H1 (cell line): ENCODE measurements at regions not wholly inside any gene's neighbourhood (a gene's known extent, or its start where the extent isn't known, plus 50 kb on each side); places are given as distances from the start of the nearest gene placed in this dataset.

Experiments
- CTCF ChIA-PET: fragments of 300-600 bp; sonication (Branson Sonifier 250); formaldehyde crosslinking; loops from one replicate; lab custom pipeline; 2021; ENCODE audit not compliant: partially characterized antibody; lab: Charles Lee
- POLR2A ChIA-PET: fragments of 300-600 bp; sonication (Branson Sonifier 250); formaldehyde crosslinking; loops from one replicate; lab custom pipeline; 2021; ENCODE audit warnings: inconsistent platforms; ENCODE audit not compliant: partially characterized antibody; lab: Charles Lee
- DNase-seq, 2 experiments: peaks; one replicate each; pipeline versions ENCODE4 v3.0.0 to v3.0.0-alpha.2; 2010 to 2022; ENCODE audit warnings: low spot score in 2 of 2, low read depth in 1 of 2, mixed read lengths in 1 of 2
- FAIRE-seq: peaks from 2 replicates; lab custom pipeline; 2011; peaks lifted over from hg19 to GRCh38; lab: Jason Lieb, UNC
- H2AFZ ChIP-seq: 2 replicates; pipeline ENCODE4 v1.8.1; 2012; ENCODE audit warnings: low read length, inconsistent platforms
- H2AK5ac ChIP-seq: 2 replicates; pipeline ENCODE4 v1.6.1; 2013; ENCODE audit warnings: low read depth, low read length
- H2BK120ac ChIP-seq: replicated peaks from 2 replicates; pipeline ENCODE3; 2013; ENCODE audit warnings: low read depth, low read length, inconsistent platforms
- H2BK12ac ChIP-seq: 2 replicates; pipeline ENCODE4 v1.6.1; 2013; ENCODE audit warnings: low read depth, low read length
- H2BK15ac ChIP-seq: 2 replicates; pipeline ENCODE4 v1.6.1; 2013; ENCODE audit warnings: low read length
- H2BK20ac ChIP-seq: 2 replicates; pipeline ENCODE4 v1.6.1; 2013; ENCODE audit warnings: low read length
- H2BK5ac ChIP-seq: 2 replicates; pipeline ENCODE4 v1.6.1; 2013; ENCODE audit warnings: low read depth, low read length
- H3K14ac ChIP-seq: 2 replicates; pipeline ENCODE4 v1.6.1; 2013; ENCODE audit warnings: inconsistent platforms; ENCODE audit not compliant: insufficient read length
- H3K18ac ChIP-seq: 2 replicates; pipeline ENCODE4 v1.6.1; 2013; ENCODE audit warnings: low read length; ENCODE audit errors: extremely low read depth
- H3K23ac ChIP-seq: 2 replicates; pipeline ENCODE4 v1.6.1; 2013; ENCODE audit warnings: inconsistent platforms; ENCODE audit not compliant: insufficient read length
- H3K23me2 ChIP-seq: 2 replicates; pipeline ENCODE4 v1.6.1; 2013; ENCODE audit warnings: low read depth, low read length
- H3K27ac ChIP-seq: 2 replicates; pipeline ENCODE4 v1.6.1; 2011; ENCODE audit warnings: low read depth, low read length, inconsistent platforms
- H3K27me3 ChIP-seq, 4 experiments: replicated peaks in 1 of 4; 1 replicate in 1 of 4; 2 replicates in 3 of 4; pipeline versions ENCODE4 v1.6.1 to v1.8.1; 2011 to 2013; ENCODE audit warnings: low read length in 3 of 4, mild to moderate bottlenecking in 3 of 4, inconsistent platforms in 2 of 4, mixed read lengths in 2 of 4, moderate library complexity in 1 of 4; ENCODE audit not compliant: control insufficient read depth in 3 of 4, insufficient read depth in 3 of 4; ENCODE audit errors: extremely low read depth in 1 of 4
- H3K36me3 ChIP-seq, 4 experiments: 2 replicates each; pipeline versions ENCODE4 v1.6.1 to v1.8.1; 2011 to 2013; ENCODE audit warnings: mild to moderate bottlenecking in 4 of 4, low read length in 3 of 4, moderate library complexity in 2 of 4, control low read depth in 1 of 4, inconsistent platforms in 1 of 4; ENCODE audit not compliant: insufficient read depth in 4 of 4, control insufficient read depth in 2 of 4
- H3K4ac ChIP-seq: replicated peaks from 2 replicates; pipeline ENCODE3; 2013; ENCODE audit warnings: low read length, low read depth, mixed read lengths, inconsistent platforms; ENCODE audit not compliant: insufficient read length
- H3K4me1 ChIP-seq, 4 experiments: replicated peaks in 1 of 4; 1 replicate in 1 of 4; 2 replicates in 3 of 4; pipeline versions ENCODE4 v1.6.1 to v1.8.1; 2011 to 2013; ENCODE audit warnings: low read length in 3 of 4, inconsistent platforms in 2 of 4, mixed read lengths in 1 of 4; ENCODE audit not compliant: insufficient read depth in 4 of 4, control insufficient read depth in 3 of 4
- H3K4me2 ChIP-seq, 2 experiments: 2 replicates each; pipeline versions ENCODE4 v1.6.1 to v1.8.1; 2011 to 2013; ENCODE audit warnings: low read depth in 2 of 2, low read length in 2 of 2, control low read depth in 1 of 2, inconsistent platforms in 1 of 2, mild to moderate bottlenecking in 1 of 2; ENCODE audit not compliant: insufficient read depth in 1 of 2
- H3K4me3 ChIP-seq, 4 experiments: fragments of 200-600, 300-600 bp in 1 of 4; sonication (generic), shearing (Covaris generic), sonication (Bioruptor Twin) in 1 of 4; 2 replicates each; pipeline versions ENCODE4 v1.5.1 to v1.8.1; 2011 to 2016; ENCODE audit warnings: low read length in 4 of 4, low read depth in 3 of 4, control low read depth in 2 of 4, inconsistent platforms in 2 of 4, mild to moderate bottlenecking in 2 of 4, mixed read lengths in 1 of 4, moderate library complexity in 1 of 4; ENCODE audit not compliant: insufficient read depth in 2 of 4; ENCODE audit errors: extremely low read depth in 1 of 4
- H3K56ac ChIP-seq: replicated peaks from 2 replicates; pipeline ENCODE3; 2013; ENCODE audit warnings: low read depth, mild to moderate bottlenecking, mixed read lengths, low read length, inconsistent platforms; ENCODE audit not compliant: insufficient read length
- H3K79me1 ChIP-seq: 2 replicates; pipeline ENCODE4 v1.6.1; 2013; ENCODE audit warnings: low read depth, low read length, control low read depth
- H3K79me2 ChIP-seq, 2 experiments: 2 replicates each; pipeline versions ENCODE4 v1.6.1 to v1.8.1; 2012 to 2013; ENCODE audit warnings: low read length in 2 of 2, mild to moderate bottlenecking in 2 of 2, inconsistent platforms in 1 of 2; ENCODE audit not compliant: insufficient read depth in 2 of 2, control insufficient read depth in 1 of 2
- H3K9ac ChIP-seq, 4 experiments: replicated peaks in 1 of 4; 1 replicate in 1 of 4; 2 replicates in 3 of 4; pipeline versions ENCODE4 v1.6.1 to v1.8.1; 2011 to 2013; ENCODE audit warnings: low read depth in 3 of 4, low read length in 3 of 4, control low read depth in 2 of 4, mild to moderate bottlenecking in 2 of 4, moderate library complexity in 2 of 4, inconsistent platforms in 1 of 4; ENCODE audit errors: extremely low read depth in 1 of 4
- H3K9me3 ChIP-seq, 2 experiments: 2 replicates each; pipeline versions ENCODE4 v1.6.1 to v1.8.1; 2012 to 2013; ENCODE audit warnings: mild to moderate bottlenecking in 2 of 2, moderate library complexity in 2 of 2, control low read depth in 1 of 2, inconsistent platforms in 1 of 2, low read depth in 1 of 2, low read length in 1 of 2, mixed read lengths in 1 of 2; ENCODE audit not compliant: insufficient read depth in 2 of 2
- H4K20me1 ChIP-seq, 2 experiments: replicated peaks in 1 of 2; 2 replicates each; pipeline versions ENCODE3 to v1.8.1; 2011 to 2013; ENCODE audit warnings: inconsistent platforms in 2 of 2, low read length in 2 of 2, mild to moderate bottlenecking in 1 of 2; ENCODE audit not compliant: insufficient read depth in 2 of 2, control insufficient read depth in 1 of 2
- H4K5ac ChIP-seq: 2 replicates; pipeline ENCODE4 v1.6.1; 2013; ENCODE audit warnings: low read length, low read depth, mixed read lengths, inconsistent platforms; ENCODE audit not compliant: insufficient read length
- H4K8ac ChIP-seq: 2 replicates; pipeline ENCODE4 v1.8.0; 2013; ENCODE audit warnings: mild to moderate bottlenecking, moderate library complexity, low read length, inconsistent platforms; ENCODE audit not compliant: insufficient read depth; ENCODE audit errors: extremely low read depth
- H4K91ac ChIP-seq: replicated peaks from 2 replicates; pipeline ENCODE3; 2013; ENCODE audit warnings: low read length, mixed read lengths, inconsistent platforms; ENCODE audit not compliant: insufficient read length
- CTBP2 ChIP-seq: IDR thresholded peaks from 2 replicates; pipeline ENCODE4 v1.7.0; 2011; ENCODE audit warnings: borderline replicate concordance, mild to moderate bottlenecking, moderate library complexity, mixed read lengths, low read length; ENCODE audit not compliant: insufficient read depth, insufficient read length
- FOSL1 ChIP-seq: IDR thresholded peaks from 2 replicates; pipeline ENCODE4 v1.6.1; 2011; ENCODE audit warnings: mild to moderate bottlenecking, low read depth, low read length, moderate library complexity; ENCODE audit not compliant: insufficient read depth
- GTF2F1 ChIP-seq: IDR thresholded peaks from 2 replicates; pipeline ENCODE4 v1.6.1; 2012; ENCODE audit warnings: low read depth, low read length, improper control_type of control experiment, borderline replicate concordance
- HDAC6 ChIP-seq: IDR thresholded peaks from one replicate; pipeline ENCODE4 v1.7.1; 2012; ENCODE audit warnings: low read depth, mild to moderate bottlenecking, inconsistent platforms, low read length, moderate library complexity
- JUN ChIP-seq: IDR thresholded peaks from 2 replicates; pipeline ENCODE4 v1.6.1; 2011; ENCODE audit warnings: low read depth, mild to moderate bottlenecking, improper control_type of control experiment, low read length
- POLR2AphosphoS5 ChIP-seq: IDR thresholded peaks from 2 replicates; pipeline ENCODE4 v1.6.1; 2011; ENCODE audit warnings: low read depth, low read length
- RNF2 ChIP-seq: fragments of 200-900, 300-1000 bp; sonication (generic); IDR thresholded peaks from 2 replicates; pipeline ENCODE4 v1.7.1; 2016; ENCODE audit warnings: borderline replicate concordance, low read depth, mild to moderate bottlenecking, antibody characterized with exemption, low read length; ENCODE audit not compliant: poor library complexity, severe bottlenecking; ENCODE audit errors: missing control alignments
- RXRA ChIP-seq: IDR thresholded peaks from 2 replicates; pipeline ENCODE4 v1.6.1; 2011; ENCODE audit warnings: low read depth, mild to moderate bottlenecking, low read length, moderate library complexity; ENCODE audit not compliant: insufficient read depth
- SP4 ChIP-seq: IDR thresholded peaks from 2 replicates; pipeline ENCODE4 v1.6.1; 2012; ENCODE audit warnings: low read length, inconsistent platforms
- SUZ12 ChIP-seq: fragments of 200-600 bp; sonication (generic); IDR thresholded peaks from 2 replicates; pipeline ENCODE4 v1.6.1; 2012; ENCODE audit warnings: mild to moderate bottlenecking, inconsistent platforms, low read length, moderate library complexity, mixed read lengths
- TBP ChIP-seq: IDR thresholded peaks from 2 replicates; pipeline ENCODE4 v1.6.1; 2011; ENCODE audit warnings: low read depth, low read length, improper control_type of control experiment
- YY1 ChIP-seq: IDR thresholded peaks from 2 replicates; pipeline ENCODE4 v1.6.1; 2011; ENCODE audit warnings: low read depth, mild to moderate bottlenecking, low read length
- WGBS, 2 experiments: shearing (Covaris generic) in 1 of 2; methylation state at CpG; one replicate each; pipeline versions ENCODE4 v1.1.6 to v1.1.7; 2013 to 2015; ENCODE audit warnings: low lambda C conversion rate in 2 of 2, mixed read lengths in 2 of 2, inconsistent platforms in 1 of 2, low coverage in 1 of 2, missing lambda C conversion rate in 1 of 2; ENCODE audit not compliant: insufficient replicate concordance in 2 of 2, insufficient coverage in 1 of 2, insufficient read length in 1 of 2; ENCODE audit errors: extremely low coverage in 1 of 2, missing lambda C conversion rate in 1 of 2; 5-methylcytosine and 5-hydroxymethylcytosine counted together

DNA sequence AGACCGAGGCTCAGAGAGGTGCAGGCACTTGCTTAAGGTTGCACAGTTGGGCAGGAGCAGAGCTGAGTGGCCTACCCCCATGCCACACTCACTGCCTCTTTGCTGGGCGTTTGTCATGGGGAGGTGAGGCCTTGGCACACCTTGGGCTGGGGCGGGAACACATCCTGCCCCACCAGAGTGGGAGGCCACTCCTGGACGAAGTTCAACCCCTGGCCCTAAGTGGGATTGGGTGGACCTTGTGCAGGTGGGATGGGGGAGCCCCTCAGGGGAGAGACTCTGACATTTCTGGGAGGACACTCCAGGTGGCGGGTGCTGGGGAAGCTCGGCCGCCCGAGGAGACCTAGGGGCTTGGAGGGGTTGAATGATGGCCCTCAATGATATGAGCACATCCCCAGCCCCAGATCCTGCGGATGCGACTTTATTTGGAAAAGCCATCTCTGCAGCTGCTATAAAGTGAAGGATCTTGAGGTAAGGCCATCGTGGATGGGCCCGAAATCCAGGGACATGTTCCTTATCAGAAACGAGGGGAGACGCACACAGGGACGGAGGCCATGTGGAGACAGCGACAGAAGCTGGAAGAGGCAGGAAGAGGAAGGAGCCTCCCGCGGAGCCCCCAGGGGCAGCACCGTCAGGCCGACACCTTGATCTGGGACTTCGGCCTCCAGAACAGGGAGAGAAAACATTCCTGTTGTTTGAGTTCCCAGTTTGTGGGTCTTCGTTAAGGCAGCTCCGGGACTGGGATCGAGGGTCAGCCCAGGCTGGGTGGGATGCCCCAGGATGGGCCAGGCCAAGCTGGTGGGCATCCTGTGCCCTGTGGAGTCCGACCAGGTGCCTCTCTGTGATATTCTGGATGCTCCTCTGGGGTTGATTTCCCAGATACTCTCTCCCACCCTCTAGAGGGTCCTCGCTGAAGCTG is 111.6 kb upstream of the LRPAP1 start:
- CTCF ChIA-PET, result interaction anchor here (0.9 to 1.2 kb wide), 4 partner anchors 8 to 176 kb away, joined by 3 read pairs; no protein-coding TSS in a partner anchor
- H3K14ac ChIP-seq, result no peak overlapping the region
- H2BK15ac ChIP-seq, result 0 out of 2 replicates have a peak overlapping the region, but pooled peaks have one; percentile 46
- H3K18ac ChIP-seq, result no peak overlapping the region
- H4K8ac ChIP-seq, result no peak overlapping the region
- H3K23ac ChIP-seq, result no peak overlapping the region
- no peak overlapping the region for H2AK5ac ChIP-seq
- WGBS, 2 experiments, result 88% methylated on average over 23 of the region's 26 CpGs; no CpG with 5 or more reads in 1 of the 2 experiments
- no peak overlapping the region for H3K27ac ChIP-seq
- POLR2A ChIA-PET, result no interaction called here
- no peaks in the 10 kb centered on the region for H3K79me1 ChIP-seq
- DNase-seq, result no peak
- H3K36me3 ChIP-seq, result no peaks in the 10 kb centered on the region
- H2BK20ac ChIP-seq, result no peak overlapping the region
- no peak overlapping the region for H2BK5ac ChIP-seq
- no peak overlapping the region for H2BK120ac ChIP-seq
- H3K23me2 ChIP-seq, result no peaks in the 10 kb centered on the region
- peak overlapping the region; percentile 71 for H4K91ac ChIP-seq
- H3K56ac ChIP-seq, result no peak overlapping the region
- no peak for FAIRE-seq
- H3K4ac ChIP-seq, result no peak overlapping the region
- H3K9me3 ChIP-seq, result no peaks in the 10 kb centered on the region
- H3K4me2 ChIP-seq, result no peak overlapping the region
- 0 out of 7 replicates have a peak, but pooled peaks cover 0 to 2% (median 0%) of the 10 kb centered on the region in 4 experiments for H3K27me3 ChIP-seq
- H3K9ac ChIP-seq, result no peak overlapping the region
- no peak overlapping the region for H3K4me3 ChIP-seq
- no peaks in the 10 kb centered on the region for H3K79me2 ChIP-seq
- H3K4me1 ChIP-seq, result peaks cover 0 to 5% (median 0%) of the 10 kb centered on the region in 4 experiments; a peak in 1 of 7 replicates
- H4K20me1 ChIP-seq, result peaks cover 0 to 3% of the 10 kb centered on the region in 2 experiments
- no peak overlapping the region for H4K5ac ChIP-seq
- H2BK12ac ChIP-seq, result no peak overlapping the region; the same call in 1 of the 2 replicates
- no peak overlapping the region for H2AFZ ChIP-seq
- TF ChIP-seq FOSL1, result no peak
- no peak for TF ChIP-seq RNF2
- TF ChIP-seq CTBP2, result no peak
- no peak for TF ChIP-seq JUN
- TF ChIP-seq POLR2AphosphoS5, result no peak
- TF ChIP-seq SUZ12, result no peak
- no peak for TF ChIP-seq RXRA
- no peak for TF ChIP-seq SP4
- TF ChIP-seq YY1, result no peak
- TF ChIP-seq TBP, result no peak
- TF ChIP-seq HDAC6, result no peak
- no peak for TF ChIP-seq GTF2F1
